Epithelial cell of proximal tubule (primary cell): ENCODE measurements at regions not wholly inside any gene's neighbourhood (a gene's known extent, or its start where the extent isn't known, plus 50 kb on each side); places are given as distances from the start of the nearest gene placed in this dataset.
"Not testable (repeated sequence)": the region's sequence is repeated elsewhere in the genome, so short reads cannot be mapped to it uniquely, and the experiment has no call there.

ENCODE experiments used
- DNase-seq: peaks from one replicate; pipeline ENCODE4 v3.0.0-alpha.2; 2011; ENCODE audit warnings: low read depth
- H3K4me3 ChIP-seq: 2 replicates; pipeline ENCODE4 v1.5.1; 2011; ENCODE audit warnings: low read depth, mild to moderate bottlenecking, low read length
- TF ChIP-seq, protein P1 (sequence below): conservative IDR thresholded peaks from 2 replicates; pipeline ENCODE4 v1.5.1; 2012; ENCODE audit warnings: low read depth, mild to moderate bottlenecking, low read length

DNA sequence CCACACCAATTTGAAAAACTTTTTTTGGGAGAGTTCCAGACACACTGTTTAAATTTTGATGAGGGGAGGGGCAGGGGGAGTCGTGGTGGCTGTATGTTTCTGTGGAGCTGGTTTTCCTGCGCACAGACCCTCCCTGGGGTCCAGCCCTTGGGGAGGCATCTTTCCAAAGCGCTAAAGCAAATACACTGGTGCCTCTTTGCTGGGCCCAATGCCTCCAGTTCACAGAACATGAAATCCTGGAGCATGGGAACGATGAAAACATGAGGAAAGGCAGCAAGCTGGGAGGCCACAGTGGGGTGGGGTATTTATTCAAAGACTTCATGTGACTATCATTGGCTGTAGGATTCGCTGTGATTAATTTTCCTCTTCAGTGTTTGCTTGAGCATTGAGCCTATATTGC is 135.3 kb downstream of the CCDC34 start:
- no peak overlapping the region for H3K4me3 ChIP-seq
- TF ChIP-seq, protein P1, sequence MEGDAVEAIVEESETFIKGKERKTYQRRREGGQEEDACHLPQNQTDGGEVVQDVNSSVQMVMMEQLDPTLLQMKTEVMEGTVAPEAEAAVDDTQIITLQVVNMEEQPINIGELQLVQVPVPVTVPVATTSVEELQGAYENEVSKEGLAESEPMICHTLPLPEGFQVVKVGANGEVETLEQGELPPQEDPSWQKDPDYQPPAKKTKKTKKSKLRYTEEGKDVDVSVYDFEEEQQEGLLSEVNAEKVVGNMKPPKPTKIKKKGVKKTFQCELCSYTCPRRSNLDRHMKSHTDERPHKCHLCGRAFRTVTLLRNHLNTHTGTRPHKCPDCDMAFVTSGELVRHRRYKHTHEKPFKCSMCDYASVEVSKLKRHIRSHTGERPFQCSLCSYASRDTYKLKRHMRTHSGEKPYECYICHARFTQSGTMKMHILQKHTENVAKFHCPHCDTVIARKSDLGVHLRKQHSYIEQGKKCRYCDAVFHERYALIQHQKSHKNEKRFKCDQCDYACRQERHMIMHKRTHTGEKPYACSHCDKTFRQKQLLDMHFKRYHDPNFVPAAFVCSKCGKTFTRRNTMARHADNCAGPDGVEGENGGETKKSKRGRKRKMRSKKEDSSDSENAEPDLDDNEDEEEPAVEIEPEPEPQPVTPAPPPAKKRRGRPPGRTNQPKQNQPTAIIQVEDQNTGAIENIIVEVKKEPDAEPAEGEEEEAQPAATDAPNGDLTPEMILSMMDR, result no peak
- no peak for DNase-seq

DNA sequence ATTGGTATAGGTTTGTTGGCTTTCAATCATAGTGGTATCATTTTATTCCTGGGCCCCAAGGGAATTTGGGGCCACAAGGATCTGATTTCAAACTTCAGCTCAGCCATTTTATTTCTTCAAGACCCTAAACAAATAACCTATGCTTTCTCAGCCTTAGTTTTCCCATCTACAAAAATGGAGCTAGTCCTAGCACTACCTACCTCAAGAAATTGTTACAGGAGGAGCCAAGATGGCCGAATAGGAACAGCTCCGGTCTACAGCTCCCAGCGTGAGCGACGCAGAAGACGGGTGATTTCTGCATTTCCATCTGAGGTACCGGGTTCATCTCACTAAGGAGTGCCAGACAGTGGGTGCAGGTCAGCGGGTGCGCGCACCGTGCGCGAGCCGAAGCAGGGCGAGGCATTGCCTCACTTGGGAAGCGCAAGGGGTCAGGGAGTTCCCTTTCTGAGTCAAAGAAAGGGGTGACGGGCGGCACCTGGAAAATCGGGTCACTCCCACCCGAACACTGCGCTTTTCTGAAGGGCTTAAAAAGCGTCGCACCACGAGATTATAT is 143.5 kb downstream of the CCDC34 start:
- H3K4me3 ChIP-seq, DNase-seq: not testable (repeated sequence)

DNA sequence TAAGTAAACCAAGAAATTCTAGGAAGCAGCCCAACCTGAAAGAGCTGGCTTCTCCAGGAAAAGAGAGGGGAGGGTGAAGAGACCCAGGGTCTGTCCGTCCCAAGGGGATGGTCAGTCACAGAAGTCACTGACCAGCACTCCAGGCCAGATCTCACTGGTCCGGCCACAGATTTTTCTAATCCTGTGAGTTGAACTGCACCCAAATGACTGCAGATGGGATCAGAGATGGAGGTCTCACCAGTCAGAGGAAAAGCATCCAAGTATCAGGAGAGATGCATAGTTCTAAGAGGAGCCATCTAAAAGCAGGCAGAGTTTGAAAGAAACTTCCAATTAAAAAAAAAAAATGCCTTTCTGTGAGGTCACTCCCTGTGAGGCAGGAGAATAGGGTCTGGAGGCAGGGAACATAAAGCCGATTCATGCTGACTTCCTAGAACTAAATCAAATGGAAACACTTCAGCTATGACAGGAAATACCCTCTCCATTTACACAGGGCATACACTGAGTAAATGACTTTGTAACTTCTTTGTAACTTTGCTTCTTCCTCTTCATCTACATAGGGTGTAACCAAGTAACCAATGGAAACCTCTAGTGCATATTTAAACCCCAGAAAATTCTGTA is 144.5 kb downstream of the CCDC34 start:
- no peak for DNase-seq
- TF ChIP-seq, protein P1, result no peak
- H3K4me3 ChIP-seq, result no peak overlapping the region

DNA sequence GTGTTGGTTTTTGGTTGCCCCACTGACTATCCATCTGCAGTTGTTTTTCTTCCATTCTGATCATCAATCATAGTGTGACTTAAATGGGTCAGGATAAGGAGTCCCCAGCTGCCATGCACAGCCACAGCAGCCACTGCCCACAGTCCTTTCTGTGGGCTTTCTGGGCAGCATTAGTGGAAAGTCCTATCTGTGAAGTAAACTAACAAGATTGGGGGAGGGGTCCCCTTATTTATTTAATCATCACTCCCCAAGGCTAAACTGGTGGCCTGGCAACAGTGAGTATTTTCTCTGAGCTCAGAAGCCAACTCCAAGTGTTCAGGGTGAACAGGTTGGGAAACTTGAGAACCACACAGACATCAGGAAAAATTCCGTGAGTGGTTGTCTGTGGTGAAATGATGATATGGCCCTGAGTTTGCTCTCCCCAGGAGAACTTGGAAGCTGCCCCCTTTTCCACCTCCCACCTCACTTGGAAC is 145.0 kb downstream of the CCDC34 start:
- H3K4me3 ChIP-seq, result no peak overlapping the region
- TF ChIP-seq, protein P1, result no peak
- no peak for DNase-seq

DNA sequence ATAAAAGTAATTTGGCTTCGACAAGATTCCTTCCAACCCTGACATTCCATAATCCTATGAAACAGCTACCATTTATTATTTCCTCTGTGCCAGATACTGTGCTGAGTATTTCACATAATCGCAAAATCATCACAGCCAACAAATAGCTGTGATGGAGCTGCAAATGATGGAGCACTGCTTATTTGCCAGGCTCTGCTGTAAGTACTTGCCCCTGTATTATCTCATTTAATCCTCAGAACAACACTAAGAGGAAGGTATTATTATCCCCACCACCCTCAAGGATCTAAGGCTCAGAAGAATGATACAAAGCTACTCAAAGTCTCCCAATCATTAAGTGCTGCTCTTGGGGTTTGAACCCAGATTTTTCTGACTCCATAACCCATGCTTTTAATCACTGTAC is 145.5 kb downstream of the CCDC34 start:
- DNase-seq, result no peak
- TF ChIP-seq, protein P1, result no peak
- H3K4me3 ChIP-seq, result no peak overlapping the region

DNA sequence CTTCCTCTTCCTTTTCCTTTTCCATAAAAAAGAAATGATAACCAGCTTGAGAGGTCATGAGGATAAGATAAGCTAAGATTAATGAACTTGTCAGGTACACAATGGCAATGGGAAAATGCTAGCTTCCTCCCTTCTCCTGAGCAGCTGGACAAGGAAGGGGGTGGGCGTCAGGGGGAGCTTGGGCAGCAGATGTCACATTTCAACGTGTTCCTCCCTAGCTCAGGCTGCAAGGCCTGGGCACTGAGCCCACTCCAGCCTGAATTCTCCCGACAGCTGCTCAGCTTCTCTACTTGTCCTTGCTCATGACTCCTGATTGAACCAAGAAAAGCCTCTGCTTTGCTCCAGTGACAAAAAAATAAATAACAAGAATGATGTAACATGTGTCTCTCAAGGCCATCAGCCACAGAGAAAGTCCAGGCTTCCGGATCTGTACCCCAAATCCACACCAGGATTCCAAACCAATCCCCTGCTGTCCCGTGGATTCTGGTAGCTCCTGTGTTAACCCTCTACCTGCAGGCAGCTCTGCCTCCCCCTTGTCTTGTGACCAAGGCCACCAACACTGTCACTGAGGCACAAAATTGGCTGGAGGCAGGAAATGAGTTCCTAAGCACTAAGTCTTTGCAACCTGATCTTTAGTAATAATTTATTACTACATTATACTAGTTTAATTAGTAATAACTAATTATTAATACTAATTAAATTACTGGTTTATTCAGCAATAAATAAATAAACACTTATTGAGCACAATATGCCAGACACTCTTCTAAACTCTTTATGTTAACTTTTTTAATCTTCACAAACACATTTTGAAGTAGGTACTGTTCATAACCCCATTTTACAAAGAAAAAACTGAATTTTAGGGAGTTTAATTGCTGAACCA is 146.5 kb downstream of the CCDC34 start:
- H3K4me3 ChIP-seq, result no peak overlapping the region
- DNase-seq, result no peak
- TF ChIP-seq, protein P1, result no peak

DNA sequence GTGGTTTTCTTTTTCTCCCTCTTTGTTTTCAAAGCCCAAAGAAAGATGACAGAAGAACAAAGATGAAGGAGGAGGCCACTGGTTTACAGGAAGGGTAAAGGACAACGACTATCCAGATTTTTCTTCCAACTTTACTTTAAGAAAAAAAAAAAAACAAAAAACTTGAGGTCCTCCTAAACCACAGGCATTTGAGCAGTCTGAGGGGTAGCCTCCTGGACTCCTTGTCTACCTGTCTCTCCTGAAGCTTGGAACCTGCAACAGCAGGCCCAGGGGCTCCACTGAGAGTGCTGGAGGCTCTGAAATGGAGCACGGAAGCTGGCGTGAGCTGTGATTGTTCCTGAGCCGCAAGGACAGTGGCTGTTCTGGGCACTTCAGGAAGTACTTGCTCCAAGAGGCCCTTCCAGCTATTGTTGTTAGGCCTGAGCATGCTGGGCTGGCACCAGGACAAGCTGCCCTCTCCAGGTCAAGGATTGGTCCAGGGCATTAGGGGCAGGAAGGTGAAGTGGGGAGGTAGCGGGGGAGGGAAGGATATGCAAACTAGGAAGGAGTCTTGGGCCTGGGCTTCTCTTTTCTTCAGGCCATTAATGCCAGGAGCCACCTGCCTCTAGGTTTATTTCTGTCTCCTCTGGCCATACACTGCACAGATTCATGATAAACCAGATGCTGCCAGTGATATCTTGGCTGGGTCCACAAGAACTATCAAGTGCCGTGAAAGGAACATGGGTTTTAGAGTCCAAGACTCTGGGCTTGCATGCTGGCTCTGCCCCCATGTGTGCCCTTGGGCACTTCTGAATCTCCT is 147.3 kb downstream of the CCDC34 start:
- DNase-seq, result no peak
- TF ChIP-seq, protein P1, result no peak
- no peak overlapping the region for H3K4me3 ChIP-seq
